K562 (cell line): ENCODE measurements at regions not wholly inside any gene's neighbourhood (a gene's known extent, or its start where the extent isn't known, plus 50 kb on each side); places are given as distances from the start of the nearest gene placed in this dataset.

ENCODE experiments used
- ATAC-seq: fragments of 200-7000 bp; cut with Tn5 transposase; 3 replicates; pipeline ENCODE4 v1.9.1; 2020; ENCODE audit warnings: moderate library complexity
- BruUV-seq: library from RNA; stranded (reverse); fragments of 400-500 nt; replicated peaks from 2 replicates; lab custom pipeline; 2021; lab: Mats Ljungman, UMichigan
- CTCF ChIA-PET: fragments of 300-600 bp; formaldehyde crosslinking; extraction: SDS; loops from one replicate; lab custom pipeline; 2021; ENCODE audit warnings: low intra/inter-chr PET ratio; lab: Yijun Ruan, JAX
- POLR2A ChIA-PET: fragments of 300-600, 350-650 bp; sonication (Branson Sonifier 250); formaldehyde crosslinking; extraction: SDS; loops from one replicate; lab custom pipeline; 2021; ENCODE audit warnings: antibody characterized with exemption, inconsistent platforms; lab: Yijun Ruan, JAX
- DNase-seq, 4 experiments: peaks; one replicate each; pipeline versions ENCODE4 v3.0.0 to v3.0.0-alpha.2; 2011 to 2018; ENCODE audit warnings: low spot score in 3 of 4, mixed read lengths in 3 of 4; ENCODE audit errors: extremely low read depth in 1 of 4
- FAIRE-seq: peaks from 2 replicates; lab custom pipeline; 2011; peaks lifted over from hg19 to GRCh38; lab: Jason Lieb, UNC
- H2AFZ ChIP-seq: 2 replicates; pipeline ENCODE4 v1.6.0; 2011; ENCODE audit warnings: low read depth, low read length, control low read depth, inconsistent platforms
- H3K27ac ChIP-seq: fragments of 200-600 bp; 3 replicates; pipeline ENCODE4 v1.8.0; 2011; ENCODE audit warnings: low read depth, mild to moderate bottlenecking, control low read depth, inconsistent platforms, low read length, moderate library complexity, mixed read lengths; ENCODE audit errors: extremely low read depth
- H3K27me3 ChIP-seq, 2 experiments: fragments of 300-600 bp in 1 of 2; 2 replicates in 1 of 2; 3 replicates in 1 of 2; pipeline versions ENCODE4 v1.6.0 to v1.8.0; 2011; ENCODE audit warnings: inconsistent platforms in 2 of 2, low read length in 2 of 2, mild to moderate bottlenecking in 1 of 2, mixed read lengths in 1 of 2, moderate library complexity in 1 of 2; ENCODE audit not compliant: control insufficient read depth in 2 of 2, insufficient read depth in 2 of 2
- H3K36me3 ChIP-seq: fragments of 300-600 bp; 3 replicates; pipeline ENCODE4 v1.8.0; 2011; ENCODE audit warnings: mild to moderate bottlenecking, low read length, inconsistent platforms; ENCODE audit not compliant: control insufficient read depth, insufficient read depth
- H3K4me1 ChIP-seq, 2 experiments: fragments of 200-600 bp in 1 of 2; replicated peaks in 1 of 2; 2 replicates in 1 of 2; 3 replicates in 1 of 2; pipeline versions ENCODE4 v1.5.1 to v1.8.0; 2011; ENCODE audit warnings: inconsistent platforms in 2 of 2, low read length in 2 of 2, mild to moderate bottlenecking in 1 of 2, mixed read lengths in 1 of 2, moderate library complexity in 1 of 2; ENCODE audit not compliant: control insufficient read depth in 2 of 2, insufficient read depth in 2 of 2
- H3K4me2 ChIP-seq: 2 replicates; pipeline ENCODE4 v1.6.1; 2011; ENCODE audit warnings: low read length, control low read depth, inconsistent platforms, mixed read lengths; ENCODE audit not compliant: insufficient read depth
- H3K4me3 ChIP-seq: fragments of 200-600 bp; sonication (generic), shearing (Covaris generic); 2 replicates; pipeline ENCODE4 v1.5.1; 2016; ENCODE audit warnings: control low read depth, inconsistent platforms
- H3K79me2 ChIP-seq: fragments of 200-600 bp; 3 replicates; pipeline ENCODE4 v1.8.0; 2011; ENCODE audit warnings: low read length, inconsistent platforms; ENCODE audit not compliant: control insufficient read depth, insufficient read depth
- H3K9ac ChIP-seq, 2 experiments: 2 replicates each; pipeline versions ENCODE4 v1.6.0 to v1.6.1; 2011; ENCODE audit warnings: low read depth in 2 of 2, low read length in 2 of 2, control low read depth in 1 of 2, inconsistent platforms in 1 of 2, mild to moderate bottlenecking in 1 of 2, mixed read lengths in 1 of 2; ENCODE audit not compliant: insufficient read depth in 1 of 2
- H3K9me1 ChIP-seq: one replicate; pipeline ENCODE4 v1.6.0; 2011; ENCODE audit warnings: inconsistent platforms, mild to moderate bottlenecking, low read length, moderate library complexity; ENCODE audit not compliant: control insufficient read depth, insufficient read depth
- H3K9me3 ChIP-seq: replicated peaks from 2 replicates; pipeline ENCODE4 v1.5.1; 2011; ENCODE audit warnings: low read depth, low read length, inconsistent platforms; ENCODE audit not compliant: control insufficient read depth, insufficient read depth
- H4K20me1 ChIP-seq: replicated peaks from 2 replicates; pipeline ENCODE4 v1.6.1; 2011; ENCODE audit warnings: low read length, inconsistent platforms, mixed read lengths; ENCODE audit not compliant: control insufficient read depth, insufficient read depth
- CREB1 ChIP-seq, 2 experiments: sonication (generic) in 1 of 2; formaldehyde crosslinking in 1 of 2; IDR thresholded peaks; 2 replicates each; pipeline versions ENCODE4 v1.6.1 to v1.8.0; 2012 to 2022; ENCODE audit warnings: inconsistent platforms in 1 of 2, mild to moderate bottlenecking in 1 of 2, missing genetic modification reagents in 1 of 2, moderate library complexity in 1 of 2
- HDAC1 ChIP-seq, 2 experiments: fragments of 450-650 bp; IDR thresholded peaks; 2 replicates each; pipeline ENCODE4 v1.6.1; 2016 to 2017; ENCODE audit warnings: inconsistent platforms in 1 of 2, mild to moderate bottlenecking in 1 of 2, moderate library complexity in 1 of 2
- HDAC3 ChIP-seq: fragments of 450-650 bp; IDR thresholded peaks from 2 replicates; pipeline ENCODE4 v1.6.1; 2018; ENCODE audit warnings: borderline replicate concordance, mild to moderate bottlenecking, moderate library complexity; ENCODE audit not compliant: partially characterized antibody
- MAZ ChIP-seq, 2 experiments: fragments of 450-650 bp in 1 of 2; sonication (generic) in 1 of 2; formaldehyde crosslinking; IDR thresholded peaks in 1 of 2; conservative IDR thresholded peaks in 1 of 2; 2 replicates each; pipeline versions ENCODE4 v1.4.0 to v1.5.0; 2020; ENCODE audit warnings: mild to moderate bottlenecking in 1 of 2, missing genetic modification reagents in 1 of 2
- RERE ChIP-seq: sonication (generic); formaldehyde crosslinking; IDR thresholded peaks from 2 replicates; pipeline ENCODE4 v1.8.0; 2023; ENCODE audit warnings: missing genetic modification reagents, mild to moderate bottlenecking, borderline replicate concordance
- SIX5 ChIP-seq, 2 experiments: IDR thresholded peaks; 2 replicates each; pipeline ENCODE4 v1.6.1; 2011; ENCODE audit warnings: low read length in 2 of 2, borderline replicate concordance in 1 of 2, low read depth in 1 of 2, mild to moderate bottlenecking in 1 of 2, moderate library complexity in 1 of 2; ENCODE audit not compliant: insufficient read depth in 1 of 2
- TSHZ1 ChIP-seq: fragments of 250-450 bp; sonication (Bioruptor Pico); IDR thresholded peaks from 2 replicates; pipeline ENCODE4 v1.4.0; 2020; ENCODE audit warnings: mild to moderate bottlenecking, moderate library complexity
- ZNF431 ChIP-seq: sonication (generic); formaldehyde crosslinking; IDR thresholded peaks from 2 replicates; pipeline ENCODE4 v1.8.0; 2022; ENCODE audit warnings: mild to moderate bottlenecking, missing genetic modification reagents
- WGBS: fragments of 100-300 bp; shearing (Covaris generic); methylation state at CpG from one replicate; pipeline ENCODE4 v1.1.6; 2016; ENCODE audit warnings: low coverage, mixed read lengths; ENCODE audit not compliant: insufficient coverage; ENCODE audit errors: missing lambda C conversion rate; 5-methylcytosine and 5-hydroxymethylcytosine counted together
- in situ Hi-C: fragments of 300-500 bp; cut with MboI; formaldehyde crosslinking; loops from 4 replicates; pipeline ENCODE4 v1.15.0; 2018; ENCODE audit warnings: inconsistent platforms, mixed read lengths
- intact Hi-C: fragments of 100-400 bp; cut with micrococcal nuclease; formaldehyde crosslinking; loops from 2 replicates; pipeline ENCODE4 v1.14.2; 2022

GRCh38 chr16:18041864-18042834 is 294.4 kb downstream of the NPIPA8 start:
- CTCF ChIA-PET = no interaction called here
- no TSS peak for BruUV-seq
- Histone ChIP-seq H2AFZ (no peak overlapping the region), H3K4me3 (no peak overlapping the region), H3K27me3 (no peaks in the 10 kb centered on the region), H3K79me2 (peaks cover 6% of the 10 kb centered on the region; the same call in 2 of the 3 replicates), H3K9ac (no peak overlapping the region), H3K4me2 (no peak overlapping the region), H4K20me1 (no peaks in the 10 kb centered on the region), H3K9me1 (no peaks in the 10 kb centered on the region), H3K4me1 (no peaks in the 10 kb centered on the region), H3K36me3 (peaks cover 24% of the 10 kb centered on the region; the same call in 2 of the 3 replicates), H3K27ac (no peak overlapping the region), H3K9me3 (no peaks in the 10 kb centered on the region)
- POLR2A ChIA-PET = interaction anchor here (0.5 kb wide), 1 partner anchor 386 kb away, joined by 3 read pairs; no protein-coding TSS in a partner anchor
- no peak for ATAC-seq
- in situ Hi-C loops = no loop called here
- FAIRE-seq = no peak
- DNase-seq = no peak
- 31% methylated on average over 7 of the region's 8 CpGs for WGBS
- TF ChIP-seq HDAC3 (no peak), SIX5 (IDR thresholded peaks at IDR 0.05; ENCODE audit: borderline replicate concordance in 1 of 2, insufficient read depth in 1 of 2, low read depth in 1 of 2, low read length in 2 of 2) (no peak), MAZ (CRISPR knock-in tag; conservative IDR thresholded peaks at IDR 0.05 in 1 of 2, IDR thresholded peaks at IDR 0.05 in 1 of 2) (no peak), RERE (CRISPR knock-in tag) (no peak), ZNF431 (CRISPR knock-in tag) (no peak), CREB1 (IDR thresholded peaks at IDR 0.05) (no peak), CREB1 (CRISPR knock-in tag; IDR thresholded peaks at IDR 0.05) (no peak), TSHZ1 (no peak), HDAC1 (IDR thresholded peaks at IDR 0.05) (no peak)
- intact Hi-C loops = no loop called here
